DND-41 (cell line): ENCODE measurements at regions not wholly inside any gene's neighbourhood (a gene's known extent, or its start where the extent isn't known, plus 50 kb on each side); places are given as distances from the start of the nearest gene placed in this dataset.
"Not testable (repeated sequence)": the region's sequence is repeated elsewhere in the genome, so short reads cannot be mapped to it uniquely, and the experiment has no call there.

Experiments used
- ATAC-seq: fragments of 200-7000 bp; cut with Tn5 transposase; 3 replicates; pipeline ENCODE4 v1.9.1; 2021; ENCODE audit warnings: low read depth; ENCODE audit not compliant: insufficient read depth
- DNase-seq: peaks from one replicate; pipeline ENCODE4 v3.0.0-alpha.2; 2020
- H2AFZ ChIP-seq: 2 replicates; pipeline ENCODE4 v1.6.0; 2012; ENCODE audit warnings: low read depth, low read length
- H3K27ac ChIP-seq: 2 replicates; pipeline ENCODE4 v1.5.1; 2012; ENCODE audit warnings: low read length, inconsistent platforms
- H3K27me3 ChIP-seq: fragments of 200-600 bp; sonication (generic); 2 replicates; pipeline ENCODE4 v1.6.0; 2012; ENCODE audit warnings: low read length, mild to moderate bottlenecking, inconsistent platforms; ENCODE audit not compliant: insufficient read depth, poor library complexity
- H3K36me3 ChIP-seq: 2 replicates; pipeline ENCODE4 v1.5.1; 2012; ENCODE audit warnings: low read length, inconsistent platforms; ENCODE audit not compliant: insufficient read depth
- H3K4me1 ChIP-seq: 2 replicates; pipeline ENCODE4 v1.5.1; 2012; ENCODE audit warnings: mild to moderate bottlenecking, low read length; ENCODE audit not compliant: insufficient read depth
- H3K4me2 ChIP-seq: 2 replicates; pipeline ENCODE4 v1.6.0; 2012; ENCODE audit warnings: mild to moderate bottlenecking, moderate library complexity, low read length, inconsistent platforms; ENCODE audit not compliant: insufficient read depth
- H3K4me3 ChIP-seq, 2 experiments: fragments of 200-600 bp in 1 of 2; shearing (Covaris generic) in 1 of 2; 2 replicates each; pipeline ENCODE4 v1.5.1; 2012 to 2016; ENCODE audit warnings: inconsistent platforms in 2 of 2, low read length in 2 of 2, mild to moderate bottlenecking in 2 of 2, low read depth in 1 of 2, moderate library complexity in 1 of 2
- H3K79me2 ChIP-seq: 2 replicates; pipeline ENCODE4 v1.6.0; 2012; ENCODE audit warnings: low read length, inconsistent platforms; ENCODE audit not compliant: insufficient read depth
- H3K9ac ChIP-seq: 2 replicates; pipeline ENCODE4 v1.6.0; 2012; ENCODE audit warnings: low read depth, mild to moderate bottlenecking, inconsistent platforms, low read length, moderate library complexity
- H3K9me3 ChIP-seq: 2 replicates; pipeline ENCODE4 v1.5.1; 2012; ENCODE audit warnings: low read length, moderate library complexity, mild to moderate bottlenecking, inconsistent platforms; ENCODE audit not compliant: insufficient read depth, severe bottlenecking
- H4K20me1 ChIP-seq: 2 replicates; pipeline ENCODE4 v1.6.0; 2012; ENCODE audit warnings: low read length; ENCODE audit not compliant: insufficient read depth
- CTCF ChIP-seq: IDR thresholded peaks from 2 replicates; pipeline ENCODE4 v1.5.1; 2012; ENCODE audit warnings: borderline replicate concordance, low read length, moderate library complexity, mild to moderate bottlenecking; ENCODE audit not compliant: poor library complexity, severe bottlenecking; ENCODE audit errors: extremely low read depth
- EZH2 ChIP-seq: IDR thresholded peaks from 3 replicates; pipeline ENCODE4 v1.6.1; 2012; ENCODE audit warnings: borderline replicate concordance, low read depth, mild to moderate bottlenecking, moderate library complexity, low read length, inconsistent platforms; ENCODE audit not compliant: severe bottlenecking

GRCh38 chr1:232318143-232318542 is 311.8 kb downstream of the SIPA1L2 start:
- no peak overlapping the region for H3K4me3 ChIP-seq
- no peak overlapping the region for H2AFZ ChIP-seq
- H3K27ac ChIP-seq: no peak overlapping the region
- no peak for DNase-seq
- H4K20me1 ChIP-seq: no peaks in the 10 kb centered on the region
- no peak for ATAC-seq
- H3K4me1 ChIP-seq: no peaks in the 10 kb centered on the region
- no peak for TF ChIP-seq EZH2
- no peak for TF ChIP-seq CTCF
- H3K79me2 ChIP-seq: no peaks in the 10 kb centered on the region
- no peaks in the 10 kb centered on the region for H3K36me3 ChIP-seq
- H3K27me3 ChIP-seq: no peaks in the 10 kb centered on the region
- no peaks in the 10 kb centered on the region for H3K9me3 ChIP-seq
- H3K9ac ChIP-seq: no peak overlapping the region
- no peak overlapping the region for H3K4me2 ChIP-seq

- Histone ChIP-seq H3K27me3 (no peaks in the 10 kb centered on the region), H2AFZ (no peak overlapping the region), H3K4me3 (no peak overlapping the region), H4K20me1 (no peaks in the 10 kb centered on the region), H3K9me3 (no peaks in the 10 kb centered on the region), H3K4me1 (no peaks in the 10 kb centered on the region), H3K79me2 (no peaks in the 10 kb centered on the region), H3K4me2 (no peak overlapping the region), H3K27ac (no peak overlapping the region), H3K9ac (no peak overlapping the region), H3K36me3 (no peaks in the 10 kb centered on the region)
- TF ChIP-seq EZH2: no peak
- no peak for TF ChIP-seq CTCF
- ATAC-seq (no peak), DNase-seq (no peak)
Measured at GRCh38 chr1:232317350-232317749, 312.6 kb downstream of the SIPA1L2 start.

DNA sequence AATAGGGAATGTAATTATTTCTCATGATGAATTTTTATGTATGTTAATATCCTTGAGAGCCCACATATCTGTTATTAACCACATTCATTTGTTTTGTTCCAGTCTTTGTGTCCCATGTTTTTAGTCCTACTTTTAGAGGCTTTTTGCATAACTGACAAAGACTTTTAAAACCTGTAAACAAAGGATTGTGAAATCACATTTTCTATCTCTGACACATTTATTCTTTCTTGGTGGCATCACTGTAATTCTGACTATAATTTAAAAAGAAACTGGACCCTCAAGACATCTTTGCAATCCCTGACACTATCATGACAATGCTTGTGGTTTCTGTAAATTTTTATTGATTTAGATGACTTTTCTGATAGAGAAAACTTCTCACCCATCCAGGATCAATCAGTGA is 313.1 kb downstream of the SIPA1L2 start:
- H3K9me3 ChIP-seq: no peaks in the 10 kb centered on the region
- H3K9ac ChIP-seq: no peak overlapping the region
- H2AFZ ChIP-seq: no peak overlapping the region
- no peak overlapping the region for H3K4me2 ChIP-seq
- H3K36me3 ChIP-seq: no peaks in the 10 kb centered on the region
- no peaks in the 10 kb centered on the region for H3K79me2 ChIP-seq
- ATAC-seq: no peak
- TF ChIP-seq EZH2 (no peak), CTCF (no peak)
- no peaks in the 10 kb centered on the region for H3K27me3 ChIP-seq
- H4K20me1 ChIP-seq: no peaks in the 10 kb centered on the region
- no peaks in the 10 kb centered on the region for H3K4me1 ChIP-seq
- no peak for DNase-seq
- H3K27ac ChIP-seq: no peak overlapping the region
- H3K4me3 ChIP-seq: no peak overlapping the region

DNA sequence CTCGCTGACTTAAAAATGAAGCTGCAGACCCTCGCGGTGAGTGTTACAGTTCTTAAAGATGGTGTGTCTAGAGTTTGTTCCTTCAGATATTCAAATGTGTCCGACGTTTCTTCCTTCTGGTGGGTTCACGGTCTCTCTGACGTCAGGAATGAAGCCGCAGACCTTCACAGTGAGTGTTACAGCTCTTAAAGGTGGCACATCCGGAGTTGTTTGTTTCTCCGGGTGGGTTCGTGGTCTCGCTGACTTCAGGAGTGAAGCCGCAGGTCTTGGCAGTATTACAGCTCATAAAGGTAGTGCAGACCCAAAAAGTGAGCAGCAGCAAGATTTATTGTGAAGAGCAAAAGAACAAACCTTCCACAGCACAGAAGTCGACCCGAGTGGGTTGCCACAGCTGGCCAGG is 316.1 kb downstream of the SIPA1L2 start:
- not testable (repeated sequence) for H3K4me3 ChIP-seq, H3K4me1 ChIP-seq

More for the DNA sequence above, 316.1 kb downstream of the SIPA1L2 start:
- H3K27ac ChIP-seq, H3K36me3 ChIP-seq, H3K9me3 ChIP-seq, DNase-seq, H3K27me3 ChIP-seq, H4K20me1 ChIP-seq, H3K9ac ChIP-seq, H2AFZ ChIP-seq, H3K79me2 ChIP-seq, H3K4me2 ChIP-seq, ATAC-seq: not testable (repeated sequence)
